Testis (tissue), 2 donors: ENCODE measurements at regions not wholly inside any gene's neighbourhood (a gene's known extent, or its start where the extent isn't known, plus 50 kb on each side); places are given as distances from the start of the nearest gene placed in this dataset.

Source experiments
- POLR2A ChIP-seq: fragments of 450-650 bp; IDR thresholded peaks from one replicate; pipeline ENCODE4 v1.6.1; 2017; ENCODE audit warnings: antibody characterized with exemption, mild to moderate bottlenecking, moderate library complexity
- TF ChIP-seq, protein P1 (sequence below), 3 experiments: fragments of 450-650 bp in 2 of 3; fragments of 200-600 bp in 1 of 3; sonication (generic) in 1 of 3; IDR thresholded peaks; one replicate each; pipeline ENCODE4 v1.5.1; 2016 to 2019; ENCODE audit warnings: antibody characterized with exemption in 3 of 3, mild to moderate bottlenecking in 2 of 3, moderate library complexity in 1 of 3

DNA sequence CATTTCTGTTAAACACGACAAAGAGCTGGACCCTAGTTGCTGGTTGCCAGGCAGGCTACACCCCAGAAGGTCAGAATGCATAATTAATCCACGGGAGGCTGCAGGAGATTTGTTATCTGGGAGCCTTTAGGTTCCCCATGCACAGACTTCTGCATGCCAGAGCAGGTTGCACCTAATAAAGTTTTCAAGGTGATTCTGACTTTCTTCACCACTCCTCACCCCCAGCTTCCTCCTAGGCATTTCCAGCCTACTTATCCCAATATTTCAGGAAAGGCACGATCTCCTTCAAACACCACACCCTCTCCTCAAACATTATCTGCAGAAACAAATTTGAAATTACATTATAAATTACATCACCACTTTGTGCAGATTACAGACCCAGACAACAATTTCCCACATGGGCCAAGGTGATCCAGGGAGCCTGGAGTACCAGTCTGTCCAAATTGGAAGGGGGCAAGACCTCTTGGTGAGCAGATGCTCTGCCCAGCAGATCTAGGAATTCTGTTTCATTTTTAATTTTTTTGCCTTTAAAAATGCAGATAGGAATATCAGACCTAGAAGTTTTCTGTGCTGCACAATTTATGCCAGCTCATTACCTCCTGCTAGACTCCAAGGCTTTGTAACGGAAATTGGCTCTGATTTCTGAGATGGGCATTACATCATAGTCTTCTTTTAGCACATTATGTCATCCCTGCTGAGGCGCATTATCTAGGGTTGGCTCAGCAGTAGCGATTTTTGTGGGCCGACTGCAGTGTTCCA is 363.4 kb upstream of the SLC30A5 start:
- TF ChIP-seq, protein P1, sequence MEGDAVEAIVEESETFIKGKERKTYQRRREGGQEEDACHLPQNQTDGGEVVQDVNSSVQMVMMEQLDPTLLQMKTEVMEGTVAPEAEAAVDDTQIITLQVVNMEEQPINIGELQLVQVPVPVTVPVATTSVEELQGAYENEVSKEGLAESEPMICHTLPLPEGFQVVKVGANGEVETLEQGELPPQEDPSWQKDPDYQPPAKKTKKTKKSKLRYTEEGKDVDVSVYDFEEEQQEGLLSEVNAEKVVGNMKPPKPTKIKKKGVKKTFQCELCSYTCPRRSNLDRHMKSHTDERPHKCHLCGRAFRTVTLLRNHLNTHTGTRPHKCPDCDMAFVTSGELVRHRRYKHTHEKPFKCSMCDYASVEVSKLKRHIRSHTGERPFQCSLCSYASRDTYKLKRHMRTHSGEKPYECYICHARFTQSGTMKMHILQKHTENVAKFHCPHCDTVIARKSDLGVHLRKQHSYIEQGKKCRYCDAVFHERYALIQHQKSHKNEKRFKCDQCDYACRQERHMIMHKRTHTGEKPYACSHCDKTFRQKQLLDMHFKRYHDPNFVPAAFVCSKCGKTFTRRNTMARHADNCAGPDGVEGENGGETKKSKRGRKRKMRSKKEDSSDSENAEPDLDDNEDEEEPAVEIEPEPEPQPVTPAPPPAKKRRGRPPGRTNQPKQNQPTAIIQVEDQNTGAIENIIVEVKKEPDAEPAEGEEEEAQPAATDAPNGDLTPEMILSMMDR (IDR thresholded peaks at IDR 0.05), result no peak
- TF ChIP-seq POLR2A, result no peak
